ENCODE measurements at regions not wholly inside any gene's neighbourhood (a gene's known extent, or its start where the extent isn't known, plus 50 kb on each side); places are given as distances from the start of the nearest gene placed in this dataset.
A peak's percentile ranks its signal among the peaks of the same experiment; 100 is the strongest.

- H3K79me1 ChIP-seq (ENCODE audit: low read length): no peaks in the 10 kb centered on the region
These were observed 81.6 kb upstream of the CD55 start for GRCh38 chr1:207239874-207240273.

GRCh38 chr1:207240325-207241101 lies 81.0 kb upstream of the CD55 start:
- H3K79me1 ChIP-seq (ENCODE audit: low read length): no peaks in the 10 kb centered on the region
- H2BK5ac ChIP-seq (ENCODE audit: low read length): no peak overlapping the region
- H2BK120ac ChIP-seq (ENCODE audit: low read depth, low read length): no peak overlapping the region
- no peak overlapping the region for H3K9ac ChIP-seq (ENCODE audit: low read length)
- peak; percentile 87 for DNase-seq
- WGBS (ENCODE audit: extremely low coverage, insufficient coverage, low lambda C conversion rate): no CpG with 5 or more reads among the region's 5 CpGs
- H3K27me3 ChIP-seq (ENCODE audit: insufficient read depth, low read length, poor library complexity): no peaks in the 10 kb centered on the region
- no peak overlapping the region for H2AK5ac ChIP-seq (ENCODE audit: low read length)
- no peak overlapping the region for H4K5ac ChIP-seq (ENCODE audit: low read length)
- peaks cover 8% of the 10 kb centered on the region for H3K4me1 ChIP-seq (ENCODE audit: control insufficient read depth, low read depth, low read length)
- no peak overlapping the region for H3K4ac ChIP-seq (ENCODE audit: low read depth, low read length)
- H3K56ac ChIP-seq (ENCODE audit: low read length): peak overlapping the region; percentile 56
- no peak overlapping the region for H3K27ac ChIP-seq (ENCODE audit: low read depth, low read length)
- no peak overlapping the region for H3K23ac ChIP-seq (ENCODE audit: low read length)
- no peak overlapping the region for H2BK15ac ChIP-seq (replicated peaks; ENCODE audit: low read depth)
- H3K36me3 ChIP-seq (ENCODE audit: control insufficient read depth, insufficient read depth, low read length): no peaks in the 10 kb centered on the region
- no peak overlapping the region for H3K18ac ChIP-seq (ENCODE audit: low read length)
- H3K4me3 ChIP-seq (ENCODE audit: low read length): no peak overlapping the region
- H3K79me2 ChIP-seq (ENCODE audit: control insufficient read depth, insufficient read depth, low read length): no peaks in the 10 kb centered on the region
- no peak overlapping the region for H4K8ac ChIP-seq (ENCODE audit: low read depth, low read length)
- H3K4me2 ChIP-seq (ENCODE audit: low read length): no peak overlapping the region

More at GRCh38 chr1:207239874-207240273, 81.6 kb upstream of the CD55 start:
- Histone ChIP-seq H2BK120ac (ENCODE audit: low read depth, low read length) (no peak overlapping the region), H3K27me3 (ENCODE audit: insufficient read depth, low read length, poor library complexity) (no peaks in the 10 kb centered on the region), H3K56ac (ENCODE audit: low read length) (no peak overlapping the region), H3K4me2 (ENCODE audit: low read length) (no peak overlapping the region), H2BK15ac (replicated peaks; ENCODE audit: low read depth) (no peak overlapping the region), H3K9ac (ENCODE audit: low read length) (no peak overlapping the region), H3K4me3 (ENCODE audit: low read length) (no peak overlapping the region), H3K18ac (ENCODE audit: low read length) (no peak overlapping the region), H4K8ac (ENCODE audit: low read depth, low read length) (no peak overlapping the region), H3K27ac (ENCODE audit: low read depth, low read length) (no peak overlapping the region), H4K5ac (ENCODE audit: low read length) (no peak overlapping the region), H3K36me3 (ENCODE audit: control insufficient read depth, insufficient read depth, low read length) (no peaks in the 10 kb centered on the region), H3K79me2 (ENCODE audit: control insufficient read depth, insufficient read depth, low read length) (no peaks in the 10 kb centered on the region), H2AK5ac (ENCODE audit: low read length) (no peak overlapping the region), H2BK5ac (ENCODE audit: low read length) (no peak overlapping the region), H3K4ac (ENCODE audit: low read depth, low read length) (no peak overlapping the region), H3K23ac (ENCODE audit: low read length) (no peak overlapping the region), H3K4me1 (ENCODE audit: control insufficient read depth, low read depth, low read length) (peaks cover 8% of the 10 kb centered on the region)
- WGBS (ENCODE audit: extremely low coverage, insufficient coverage, low lambda C conversion rate): no CpG with 5 or more reads among the region's 2 CpGs
- DNase-seq: no peak

- no peak overlapping the region for H4K5ac ChIP-seq (ENCODE audit: low read length)
- no peak overlapping the region for H3K18ac ChIP-seq (ENCODE audit: low read length)
- no peaks in the 10 kb centered on the region for H3K36me3 ChIP-seq (ENCODE audit: control insufficient read depth, insufficient read depth, low read length)
- no peaks in the 10 kb centered on the region for H3K27me3 ChIP-seq (ENCODE audit: insufficient read depth, low read length, poor library complexity)
- H3K79me1 ChIP-seq (ENCODE audit: low read length): no peaks in the 10 kb centered on the region
- peak overlapping the region; percentile 17 for H3K9ac ChIP-seq (ENCODE audit: low read length)
- peak overlapping the region; percentile 8 for H2BK120ac ChIP-seq (ENCODE audit: low read depth, low read length)
- H3K56ac ChIP-seq (ENCODE audit: low read length): peak overlapping the region; percentile 44
- peaks cover 8% of the 10 kb centered on the region for H3K4me1 ChIP-seq (ENCODE audit: control insufficient read depth, low read depth, low read length)
- H2AK5ac ChIP-seq (ENCODE audit: low read length): no peak overlapping the region
- no peaks in the 10 kb centered on the region for H3K79me2 ChIP-seq (ENCODE audit: control insufficient read depth, insufficient read depth, low read length)
- no CpG with 5 or more reads among the region's 5 CpGs for WGBS (ENCODE audit: extremely low coverage, insufficient coverage, low lambda C conversion rate)
- H2BK5ac ChIP-seq (ENCODE audit: low read length): no peak overlapping the region
- no peak overlapping the region for H2BK15ac ChIP-seq (replicated peaks; ENCODE audit: low read depth)
- H3K27ac ChIP-seq (ENCODE audit: low read depth, low read length): peak overlapping the region; percentile 15
- H3K4me3 ChIP-seq (ENCODE audit: low read length): no peak overlapping the region
- H4K8ac ChIP-seq (ENCODE audit: low read depth, low read length): no peak overlapping the region
- H3K4ac ChIP-seq (ENCODE audit: low read depth, low read length): no peak overlapping the region
- H3K4me2 ChIP-seq (ENCODE audit: low read length): no peak overlapping the region
- DNase-seq: peak; percentile 62
- H3K23ac ChIP-seq (ENCODE audit: low read length): no peak overlapping the region
These were observed 80.1 kb upstream of the CD55 start for GRCh38 chr1:207241164-207241934.

GRCh38 chr1:207243442-207244408 lies 77.8 kb upstream of the CD55 start:
- Histone ChIP-seq H3K4me2 (ENCODE audit: low read length) (no peak overlapping the region), H4K8ac (ENCODE audit: low read depth, low read length) (no peak overlapping the region), H3K9ac (ENCODE audit: low read length) (no peak overlapping the region), H3K4me3 (ENCODE audit: low read length) (no peak overlapping the region), H2BK5ac (ENCODE audit: low read length) (no peak overlapping the region), H3K27me3 (ENCODE audit: insufficient read depth, low read length, poor library complexity) (no peaks in the 10 kb centered on the region), H2AK5ac (ENCODE audit: low read length) (no peak overlapping the region), H3K56ac (ENCODE audit: low read length) (no peak overlapping the region), H3K27ac (ENCODE audit: low read depth, low read length) (no peak overlapping the region), H4K5ac (ENCODE audit: low read length) (no peak overlapping the region), H3K79me1 (ENCODE audit: low read length) (no peaks in the 10 kb centered on the region), H2BK120ac (ENCODE audit: low read depth, low read length) (no peak overlapping the region), H3K18ac (ENCODE audit: low read length) (no peak overlapping the region), H3K79me2 (ENCODE audit: control insufficient read depth, insufficient read depth, low read length) (no peaks in the 10 kb centered on the region), H3K23ac (ENCODE audit: low read length) (no peak overlapping the region), H3K4me1 (ENCODE audit: control insufficient read depth, low read depth, low read length) (peaks cover 8% of the 10 kb centered on the region), H2BK15ac (replicated peaks; ENCODE audit: low read depth) (no peak overlapping the region), H3K36me3 (ENCODE audit: control insufficient read depth, insufficient read depth, low read length) (no peaks in the 10 kb centered on the region), H3K4ac (ENCODE audit: low read depth, low read length) (no peak overlapping the region)
- WGBS (ENCODE audit: extremely low coverage, insufficient coverage, low lambda C conversion rate): no CpG with 5 or more reads among the region's 8 CpGs
- DNase-seq: peak; percentile 27

GRCh38 chr1:207244409-207244801 lies 77.1 kb upstream of the CD55 start:
- no peak overlapping the region for H2BK5ac ChIP-seq (ENCODE audit: low read length)
- H3K79me1 ChIP-seq (ENCODE audit: low read length): no peaks in the 10 kb centered on the region
- no peaks in the 10 kb centered on the region for H3K27me3 ChIP-seq (ENCODE audit: insufficient read depth, low read length, poor library complexity)
- H3K4me2 ChIP-seq (ENCODE audit: low read length): no peak overlapping the region
- H3K79me2 ChIP-seq (ENCODE audit: control insufficient read depth, insufficient read depth, low read length): no peaks in the 10 kb centered on the region
- H3K4ac ChIP-seq (ENCODE audit: low read depth, low read length): no peak overlapping the region
- no peak overlapping the region for H4K5ac ChIP-seq (ENCODE audit: low read length)
- H4K8ac ChIP-seq (ENCODE audit: low read depth, low read length): no peak overlapping the region
- H3K4me1 ChIP-seq (ENCODE audit: control insufficient read depth, low read depth, low read length): peaks cover 8% of the 10 kb centered on the region
- H2BK15ac ChIP-seq (replicated peaks; ENCODE audit: low read depth): no peak overlapping the region
- H3K18ac ChIP-seq (ENCODE audit: low read length): no peak overlapping the region
- no peak for DNase-seq
- no peak overlapping the region for H3K9ac ChIP-seq (ENCODE audit: low read length)
- H3K27ac ChIP-seq (ENCODE audit: low read depth, low read length): no peak overlapping the region
- H2BK120ac ChIP-seq (ENCODE audit: low read depth, low read length): no peak overlapping the region
- H3K56ac ChIP-seq (ENCODE audit: low read length): no peak overlapping the region
- no peaks in the 10 kb centered on the region for H3K36me3 ChIP-seq (ENCODE audit: control insufficient read depth, insufficient read depth, low read length)
- H3K4me3 ChIP-seq (ENCODE audit: low read length): no peak overlapping the region
- no peak overlapping the region for H2AK5ac ChIP-seq (ENCODE audit: low read length)
- WGBS (ENCODE audit: extremely low coverage, insufficient coverage, low lambda C conversion rate): no CpG with 5 or more reads among the region's 6 CpGs
- no peak overlapping the region for H3K23ac ChIP-seq (ENCODE audit: low read length)

All from mesendoderm (in vitro differentiated cells).